Adrenal gland (tissue), 9 donors: ENCODE measurements at regions not wholly inside any gene's neighbourhood (a gene's known extent, or its start where the extent isn't known, plus 50 kb on each side); places are given as distances from the start of the nearest gene placed in this dataset.

Source experiments
- DNase-seq, 7 donors: peaks; one replicate each; pipeline ENCODE4 v3.0.0-alpha.2; 2019 to 2020
- H3K27ac ChIP-seq, 5 donors: fragments of 200-600 bp; sonication (generic) in 4 of 5; 1 replicate in 3 of 5; 2 replicates in 2 of 5; pipeline versions ENCODE4 v1.5.1 to v1.8.0; 2016 to 2020; ENCODE audit warnings: mild to moderate bottlenecking in 1 of 5
- H3K27me3 ChIP-seq: fragments of 200-600 bp; 2 replicates; pipeline ENCODE4 v1.8.0; 2021
- H3K36me3 ChIP-seq, 2 donors: fragments of 200-600 bp; replicated peaks in 1 of 2; 1 replicate in 1 of 2; 2 replicates in 1 of 2; pipeline versions ENCODE4 v1.5.1 to v1.8.0; 2018 to 2022
- H3K4me1 ChIP-seq, 2 donors: fragments of 200-600 bp; replicated peaks in 1 of 2; 1 replicate in 1 of 2; 2 replicates in 1 of 2; pipeline versions ENCODE4 v1.5.1 to v1.8.0; 2018 to 2021
- H3K4me3 ChIP-seq, 4 donors: fragments of 200-600 bp; sonication (generic) in 3 of 4; one replicate each; pipeline ENCODE4 v1.5.1; 2016 to 2018
- H3K9me3 ChIP-seq, 3 donors: fragments of 200-600 bp; sonication (generic) in 1 of 3; replicated peaks in 1 of 3; 1 replicate in 2 of 3; 2 replicates in 1 of 3; pipeline versions ENCODE4 v1.5.1 to v1.8.0; 2016 to 2021
- CTCF ChIP-seq, 6 experiments: fragments of 450-650 bp in 4 of 6; fragments of 200-600 bp in 2 of 6; sonication (generic) in 1 of 6; IDR thresholded peaks; 1 replicate in 5 of 6; 2 replicates in 1 of 6; pipeline versions ENCODE4 v1.5.1 to v1.8.0; 2016 to 2021; ENCODE audit warnings: antibody characterized with exemption in 6 of 6, mild to moderate bottlenecking in 2 of 6, moderate library complexity in 1 of 6
- POLR2A ChIP-seq, 2 donors: fragments of 450-650 bp; IDR thresholded peaks; one replicate each; pipeline ENCODE4 v1.6.1; 2017; ENCODE audit warnings: antibody characterized with exemption in 2 of 2, mild to moderate bottlenecking in 2 of 2, moderate library complexity in 1 of 2
- WGBS, 4 donors: extraction: QIAGEN DNeasy Blood & Tissue Kit in 2 of 4; methylation state at CpG; one replicate each; pipeline versions ENCODE4 v1.1.5 to v1.1.7; 2013 to 2017; 5-methylcytosine and 5-hydroxymethylcytosine counted together
- intact Hi-C, 2 donors: fragments of 100-400 bp; cut with DNase I; formaldehyde crosslinking; loops; one replicate each; pipeline versions ENCODE4 v1.14.1 to v1.15.0; 2022 to 2023
- donor health status: healthy with polysubstance abuse.
- donor health status: Bipolar disorder and iron deficiency.
- donor health status: DM: yes; HTN: yes; CAD: no.
- donor health status: DM: no; HTN: no; CAD: no.
- donor health status: DM: no; HTN: no; CAD: no.

GRCh38 chr5:3262451-3262850, 333.2 kb upstream of the IRX1 start:
- 48 to 75% (median 55%) methylated on average over 4 of the region's 4 CpGs for WGBS, 4 donors
- Histone ChIP-seq H3K9me3 (no peaks in the 10 kb centered on the region), H3K27ac (no peak overlapping the region), H3K36me3 (no peaks in the 10 kb centered on the region), H3K4me3 (no peak overlapping the region), H3K27me3 (no peaks in the 10 kb centered on the region), H3K4me1 (no peaks in the 10 kb centered on the region)
- no peak for DNase-seq
- intact Hi-C loops: no loop called here
- no peak for TF ChIP-seq POLR2A (IDR thresholded peaks at IDR 0.05)
- TF ChIP-seq CTCF (IDR thresholded peaks at IDR 0.05): no peak

- Histone ChIP-seq H3K36me3 (no peaks in the 10 kb centered on the region), H3K4me3 (no peak overlapping the region), H3K27ac (no peak overlapping the region), H3K4me1 (no peaks in the 10 kb centered on the region), H3K27me3 (no peaks in the 10 kb centered on the region), H3K9me3 (no peaks in the 10 kb centered on the region)
- 83 to 89% (median 85%) methylated on average over 3 to 4 of the region's 4 CpGs for WGBS, 4 donors
- TF ChIP-seq CTCF (IDR thresholded peaks at IDR 0.05) (no peak), POLR2A (IDR thresholded peaks at IDR 0.05) (no peak)
- DNase-seq: no peak
- intact Hi-C loops: no loop called here
Observed at GRCh38 chr5:3261081-3261480, 334.6 kb upstream of the IRX1 start.

GRCh38 chr5:3258050-3258449, 337.6 kb upstream of the IRX1 start:
- no peaks in the 10 kb centered on the region for H3K9me3 ChIP-seq
- H3K4me3 ChIP-seq: no peak overlapping the region
- WGBS, 4 donors: 61 to 80% (median 67%) methylated on average over 9 of the region's 9 CpGs
- DNase-seq: no peak
- no peaks in the 10 kb centered on the region for H3K4me1 ChIP-seq
- no peaks in the 10 kb centered on the region for H3K27me3 ChIP-seq
- intact Hi-C loops: no loop called here
- TF ChIP-seq CTCF (IDR thresholded peaks at IDR 0.05): no peak
- H3K27ac ChIP-seq: no peak overlapping the region
- no peaks in the 10 kb centered on the region for H3K36me3 ChIP-seq

GRCh38 chr5:3252235-3252634, 343.4 kb upstream of the IRX1 start:
- no peak for DNase-seq
- intact Hi-C loops: no loop called here
- 46 to 60% (median 51%) methylated on average over 1 of the region's 1 CpG for WGBS, 4 donors

More at GRCh38 chr5:3252235-3252634, 343.4 kb upstream of the IRX1 start:
- Histone ChIP-seq H3K4me1 (no peaks in the 10 kb centered on the region), H3K36me3 (no peaks in the 10 kb centered on the region), H3K27me3 (no peaks in the 10 kb centered on the region), H3K27ac (no peak overlapping the region), H3K9me3 (no peaks in the 10 kb centered on the region), H3K4me3 (no peak overlapping the region)
- TF ChIP-seq CTCF (IDR thresholded peaks at IDR 0.05) (no peak), POLR2A (IDR thresholded peaks at IDR 0.05) (no peak)
